HG03045 (cell line): ENCODE measurements at regions not wholly inside any gene's neighbourhood (a gene's known extent, or its start where the extent isn't known, plus 50 kb on each side); places are given as distances from the start of the nearest gene placed in this dataset.

ENCODE experiments used
- ATAC-seq: cut with Tn5 transposase; IDR thresholded peaks from one replicate; pipeline ENCODE4 v1.9.1; 2021; ENCODE audit warnings: mild to moderate bottlenecking, moderate library complexity; ENCODE audit not compliant: unreplicated experiment

DNA sequence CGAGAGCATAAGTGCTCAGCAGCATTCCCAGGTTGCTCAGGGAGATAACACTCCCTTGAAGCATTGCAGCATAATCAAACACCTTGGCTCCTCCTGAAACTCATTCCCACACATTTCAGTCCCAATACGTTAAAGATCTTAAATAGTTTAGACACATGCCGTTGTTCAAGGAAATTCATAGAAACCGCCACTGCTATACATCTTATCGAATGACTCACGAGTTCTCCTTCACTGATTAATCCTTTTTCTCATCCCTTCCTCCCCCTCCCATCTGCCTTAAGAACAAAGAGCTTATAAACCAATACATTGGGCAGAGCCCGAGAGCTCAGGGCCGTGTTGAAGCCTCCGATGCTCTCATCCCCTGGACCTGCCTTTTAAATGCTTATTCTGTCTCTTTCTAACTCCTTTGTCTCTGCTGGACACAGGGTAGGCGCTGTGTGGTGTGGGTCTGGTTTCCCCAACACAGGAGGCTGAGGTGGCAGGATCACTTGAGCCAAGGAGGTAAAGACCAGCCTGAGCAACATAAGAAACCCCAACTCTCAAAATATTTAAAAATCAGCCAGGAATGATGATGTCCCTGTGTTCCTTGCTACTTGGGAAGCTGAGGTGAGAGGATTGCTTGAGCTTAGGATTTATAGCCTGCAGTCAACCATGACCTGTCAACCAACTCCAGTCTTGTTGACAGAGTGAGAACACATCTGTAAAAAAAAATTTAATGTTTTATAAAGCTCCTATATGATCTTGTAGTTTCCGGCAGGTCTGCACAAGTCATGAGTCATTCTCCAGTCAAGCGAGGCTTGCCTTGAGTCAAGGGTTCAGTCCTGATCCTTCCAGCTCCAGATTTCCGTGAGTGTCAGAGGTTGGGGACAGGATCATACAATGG is 394.0 kb upstream of the HSFY2 start:
- ATAC-seq = no peak

GRCh38 chrY:19148783-19149182 is 375.2 kb upstream of the HSFY2 start:
- no peak for ATAC-seq

- ATAC-seq = no peak
These were observed 372.8 kb upstream of the HSFY2 start for GRCh38 chrY:19146296-19146695.

- no peak for ATAC-seq
These were observed 368.6 kb upstream of the HSFY2 start for GRCh38 chrY:19142093-19142492.

DNA sequence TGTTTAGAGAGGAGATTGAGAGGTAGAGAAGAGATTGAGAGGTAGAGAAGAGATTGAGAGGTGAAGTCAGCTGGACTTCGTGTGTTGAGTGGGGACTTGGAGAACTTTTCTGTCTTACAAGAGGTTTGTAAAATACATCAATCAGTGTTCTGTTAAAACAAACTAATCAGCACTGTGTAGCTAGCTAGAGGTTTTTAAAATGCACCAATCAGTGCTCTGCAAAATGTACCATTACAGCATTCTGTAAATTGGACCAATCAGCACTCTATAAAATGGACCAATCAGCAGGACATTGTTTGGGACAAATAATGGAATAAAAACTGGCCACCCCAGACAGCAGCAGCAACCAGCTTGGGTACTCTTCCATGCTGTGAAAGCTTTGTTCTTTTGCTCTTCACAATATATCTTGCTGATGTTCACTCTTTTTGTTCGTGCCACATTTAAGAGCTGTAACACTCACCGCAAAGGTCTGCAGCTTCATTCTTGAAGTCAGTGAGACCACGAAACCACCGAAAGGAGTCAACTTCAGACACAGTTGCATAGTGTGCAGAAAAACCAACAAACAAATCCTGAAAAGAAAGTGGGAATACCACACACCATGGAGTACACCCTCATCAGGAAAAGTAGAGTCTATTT is 366.9 kb upstream of the HSFY2 start:
- ATAC-seq = no peak

GRCh38 chrY:19134426-19134825 is 360.9 kb upstream of the HSFY2 start:
- no peak for ATAC-seq

DNA sequence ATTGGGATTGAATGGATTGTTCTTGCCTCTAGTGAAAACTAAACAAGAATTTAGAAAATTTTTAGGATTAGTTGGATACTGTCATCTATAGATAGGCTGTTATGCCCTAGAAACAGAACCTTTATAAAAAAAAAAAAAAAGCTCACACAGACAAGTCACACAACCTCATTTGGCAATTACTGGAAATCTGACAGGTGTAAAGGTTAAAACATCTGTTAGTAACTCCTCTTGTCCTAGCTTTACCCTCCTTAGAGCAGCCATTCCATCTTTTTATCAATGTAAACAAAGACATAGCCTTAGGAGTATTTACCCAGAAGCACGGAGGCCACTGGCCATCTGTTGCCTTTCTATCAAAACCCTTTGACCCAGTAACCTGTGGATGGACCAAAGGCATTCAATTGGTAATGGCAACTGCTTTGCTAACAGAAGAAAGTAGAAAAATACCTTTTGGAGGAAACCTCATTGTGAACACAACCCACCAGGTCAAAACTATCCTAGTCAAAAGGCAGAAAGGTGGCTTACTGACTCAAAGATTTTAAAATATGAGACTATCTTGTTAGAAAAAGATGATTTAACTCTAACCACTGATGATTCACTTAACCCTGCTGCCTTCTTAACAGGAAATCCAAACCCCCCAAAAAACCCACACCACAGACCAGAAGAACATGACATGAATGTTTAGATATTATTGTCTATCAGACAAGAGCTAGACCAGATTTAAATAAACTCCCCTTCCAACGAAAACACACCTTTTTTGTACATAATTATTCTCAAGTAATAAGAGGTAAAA is 357.2 kb upstream of the HSFY2 start:
- ATAC-seq = no peak

DNA sequence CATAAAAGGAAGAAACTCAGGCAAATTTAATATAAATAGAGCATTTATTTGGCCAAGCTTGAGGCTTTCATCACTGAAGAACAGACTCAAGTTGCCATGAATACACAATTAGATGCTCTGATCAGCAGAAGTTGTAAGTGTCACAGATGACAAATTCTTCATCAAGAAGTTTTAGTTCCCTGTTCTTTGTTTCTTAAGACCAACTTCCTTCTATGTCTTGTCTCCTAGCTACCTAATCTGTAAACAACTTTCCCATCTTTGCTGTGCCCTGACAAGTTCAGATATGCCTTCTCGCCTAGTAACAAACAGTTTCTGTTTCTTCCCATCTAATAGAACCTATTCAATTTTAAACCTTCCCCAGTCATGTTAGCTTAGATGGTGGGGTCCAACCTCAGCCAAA is 353.4 kb upstream of the HSFY2 start:
- no peak for ATAC-seq

DNA sequence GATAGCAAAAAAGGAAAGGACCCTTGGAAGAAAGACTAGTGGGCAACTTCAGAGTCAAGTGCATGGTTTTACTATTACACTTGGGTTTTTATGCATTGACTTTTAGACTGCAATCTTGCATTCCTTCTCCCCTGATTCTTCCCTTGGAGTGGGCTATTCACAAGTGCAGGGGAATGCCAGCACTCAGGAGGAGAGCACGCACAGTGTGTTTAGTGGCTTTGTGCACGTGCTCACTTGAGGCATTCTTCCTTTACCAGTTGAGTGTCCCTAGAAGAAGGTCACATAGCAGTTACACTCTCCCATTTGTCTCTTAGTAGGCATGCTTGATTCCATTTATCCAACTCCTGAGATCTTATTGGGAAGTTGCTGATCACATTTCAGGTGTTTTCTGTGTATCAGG is 351.1 kb upstream of the HSFY2 start:
- ATAC-seq = no peak

GRCh38 chrY:19122450-19122849 is 348.9 kb upstream of the HSFY2 start:
- ATAC-seq = no peak

- ATAC-seq = no peak
These were observed 324.8 kb upstream of the HSFY2 start for GRCh38 chrY:19098349-19098748.

DNA sequence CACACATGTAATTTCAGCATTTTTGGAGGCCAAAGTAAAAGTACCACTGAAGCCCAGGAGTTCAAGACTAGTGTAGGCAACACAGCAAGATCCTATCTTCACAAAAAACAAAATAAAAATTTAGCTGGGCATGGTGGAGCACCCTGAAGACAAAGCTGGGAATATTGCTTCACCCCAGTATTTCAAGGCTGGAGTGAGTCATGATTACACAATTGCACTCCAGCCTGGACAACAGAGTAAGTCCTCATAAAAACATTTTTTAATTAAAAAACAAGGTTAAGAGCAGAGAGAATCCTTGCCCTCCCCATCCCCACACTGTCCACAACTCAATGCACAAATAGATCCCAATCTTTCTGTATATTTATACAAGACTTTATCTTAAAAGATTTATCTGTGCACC is 321.9 kb upstream of the HSFY2 start:
- ATAC-seq = no peak

DNA sequence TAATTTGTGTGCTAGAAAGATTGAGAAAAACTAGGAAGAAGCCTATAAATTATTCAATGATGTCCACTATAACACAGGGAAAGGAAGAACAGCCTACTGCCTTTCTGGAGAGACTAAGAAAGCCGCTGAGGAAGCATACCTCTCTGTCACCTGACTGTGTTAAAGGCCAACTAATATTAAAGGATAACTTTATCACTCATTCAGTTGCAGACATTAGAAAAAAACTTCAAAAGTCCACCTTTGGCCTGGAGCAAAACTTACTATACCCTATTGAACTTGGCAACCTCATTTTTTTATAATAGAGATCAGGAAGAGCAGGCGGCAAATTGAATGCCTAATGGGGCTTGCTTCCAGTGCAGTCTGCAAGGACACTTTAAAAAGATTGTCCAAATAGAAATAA is 309.5 kb upstream of the HSFY2 start:
- no peak for ATAC-seq

GRCh38 chrY:19077698-19078113 is 304.2 kb upstream of the HSFY2 start:
- ATAC-seq = peak; percentile 42

DNA sequence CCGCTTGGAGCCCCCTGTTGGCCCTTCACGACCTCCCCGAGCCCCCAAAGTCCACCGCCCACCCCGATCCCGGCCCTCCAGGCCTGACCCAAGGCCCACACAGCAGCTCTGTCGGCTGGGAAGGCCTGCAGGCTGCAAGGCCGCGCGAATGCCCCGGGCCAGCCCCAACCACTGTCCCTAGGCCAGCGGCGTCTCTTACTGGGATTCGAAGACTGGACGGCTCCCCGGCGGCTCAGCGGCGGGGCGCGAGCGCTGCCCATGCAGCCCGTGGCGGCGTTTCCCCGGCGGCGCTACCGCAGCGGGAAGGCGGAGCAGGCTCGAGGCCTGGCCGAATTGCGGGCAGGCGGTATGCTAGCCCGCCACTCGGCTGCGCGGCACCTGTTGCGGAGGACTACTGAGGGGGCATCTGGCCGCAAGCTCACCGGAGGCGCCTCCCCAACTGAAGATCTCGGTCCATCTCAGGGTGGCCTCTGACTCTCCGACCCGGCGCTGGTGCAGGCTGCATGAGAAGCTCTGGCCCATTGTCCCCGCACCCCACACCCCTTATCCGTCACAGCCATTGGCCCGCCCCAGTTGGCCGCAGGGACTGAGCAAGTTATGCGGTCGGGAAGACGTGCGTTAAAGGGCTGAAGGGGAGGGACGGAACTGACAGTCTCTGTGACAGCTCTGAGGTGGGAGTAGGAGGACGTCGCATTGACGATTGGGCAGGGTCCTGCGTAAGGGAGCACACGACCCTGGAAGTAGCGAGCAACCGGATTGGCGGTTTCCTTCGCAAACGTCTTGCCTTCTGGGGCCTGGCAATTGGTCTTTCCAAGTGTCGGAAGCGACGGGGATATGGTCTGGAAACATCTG is 303.5 kb upstream of the HSFY2 start:
- peak; percentile 52 for ATAC-seq

DNA sequence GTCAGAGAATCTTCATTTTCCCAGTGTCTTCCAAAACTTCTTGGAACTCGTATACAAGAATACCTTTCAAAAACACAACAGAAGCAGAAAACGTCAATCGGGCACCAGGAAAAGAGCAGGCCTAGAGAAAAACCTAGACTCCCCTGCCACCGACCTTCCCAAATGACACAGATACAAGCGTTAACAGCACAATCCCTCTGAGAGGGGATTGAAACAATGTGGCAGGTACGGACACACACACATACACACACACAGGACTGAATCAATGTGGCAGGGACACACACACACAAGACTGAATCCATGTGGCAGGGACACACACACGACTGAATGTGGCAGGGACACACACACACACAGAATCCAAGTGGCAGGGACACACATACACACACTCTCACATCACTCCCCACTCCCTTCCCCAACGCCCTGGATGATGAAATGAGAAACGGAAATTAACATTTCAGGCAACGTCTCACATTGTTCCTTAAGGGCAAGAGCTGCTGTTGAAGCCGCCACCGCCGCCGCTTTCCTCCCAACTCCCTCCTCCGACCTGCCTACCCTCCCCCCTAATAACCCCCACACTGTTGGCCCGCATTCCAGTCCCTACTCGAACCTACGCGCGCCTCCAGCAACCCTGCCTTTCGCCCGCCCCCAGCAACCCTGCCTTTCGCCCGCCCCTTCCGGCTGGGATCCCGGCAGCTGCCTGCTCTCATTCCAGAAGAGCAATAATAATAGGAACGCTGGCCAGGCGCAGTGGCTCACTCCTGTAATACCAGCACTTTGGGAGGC is 302.1 kb upstream of the HSFY2 start:
- peak; percentile 55 for ATAC-seq

GRCh38 chrY:19067435-19067834 is 293.9 kb upstream of the HSFY2 start:
- ATAC-seq = no peak

DNA sequence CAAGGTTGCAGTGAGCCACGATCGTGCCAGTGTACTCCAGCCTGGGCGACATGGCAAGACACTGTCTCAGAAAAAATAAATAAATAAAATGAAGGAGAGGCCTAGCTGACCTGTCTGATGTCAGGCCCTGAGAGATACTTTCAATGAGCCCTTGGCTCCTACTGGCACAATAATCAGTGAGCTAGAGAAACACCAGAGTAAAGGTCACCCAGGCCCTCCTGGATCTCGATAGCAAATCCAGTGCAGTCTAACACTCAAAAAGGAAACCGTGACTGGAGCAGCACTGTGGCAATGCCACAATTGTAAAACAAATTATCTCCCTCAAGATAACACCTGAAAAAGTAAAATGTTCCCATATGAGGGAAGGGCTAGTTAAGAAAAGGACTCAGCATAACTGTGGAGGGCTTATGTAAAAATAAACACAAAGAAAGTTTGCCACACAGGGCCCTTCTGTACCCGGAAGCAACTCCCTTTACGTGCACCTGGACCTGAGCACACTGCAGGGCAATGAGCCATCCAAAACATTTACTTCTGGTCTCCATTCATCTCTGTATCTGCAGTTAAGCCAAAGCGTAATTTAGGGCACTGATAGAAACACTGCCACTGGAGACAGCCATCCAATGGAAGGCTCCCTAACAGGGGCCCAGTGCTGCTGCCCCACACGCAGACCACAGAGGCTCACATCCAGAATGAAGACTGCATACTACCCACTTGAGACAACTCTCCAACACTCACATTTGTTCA is 293.1 kb upstream of the HSFY2 start:
- no peak for ATAC-seq

GRCh38 chrY:19065119-19065518 is 291.6 kb upstream of the HSFY2 start:
- ATAC-seq = no peak
